ENCODE measurements at regions not wholly inside any gene's neighbourhood (a gene's known extent, or its start where the extent isn't known, plus 50 kb on each side); places are given as distances from the start of the nearest gene placed in this dataset.

GRCh38 chr11:15551901-15552851 lies 437.5 kb downstream of the INSC start:
- TF ChIP-seq CTCF (IDR thresholded peaks at IDR 0.05; ENCODE audit: low read depth, low read length) (no peak), EZH2phosphoT487 (IDR thresholded peaks at IDR 0.05; ENCODE audit: low read depth) (no peak)
